ENCODE measurements at regions not wholly inside any gene's neighbourhood (a gene's known extent, or its start where the extent isn't known, plus 50 kb on each side); places are given as distances from the start of the nearest gene placed in this dataset.

GRCh38 chr2:104236491-104236890 is 617.4 kb upstream of the POU3F3 start:
- TF ChIP-seq POLR2AphosphoS5 (IDR thresholded peaks at IDR 0.05; ENCODE audit: low read depth) (no peak), CTCF (conservative IDR thresholded peaks at IDR 0.05; ENCODE audit: low read depth in 2 of 2) (no peak), EZH2phosphoT487 (IDR thresholded peaks at IDR 0.05; ENCODE audit: unreplicated experiment) (no peak), REST (IDR thresholded peaks at IDR 0.05; ENCODE audit: unreplicated experiment) (no peak)
